Fibroblast of villous mesenchyme (primary cell): ENCODE measurements at regions not wholly inside any gene's neighbourhood (a gene's known extent, or its start where the extent isn't known, plus 50 kb on each side); places are given as distances from the start of the nearest gene placed in this dataset.

Experiments
- DNase-seq: peaks from one replicate; pipeline ENCODE4 v3.0.0-alpha.2; 2010; ENCODE audit warnings: low read depth
- H3K4me3 ChIP-seq: 2 replicates; pipeline ENCODE4 v1.5.1; 2011; ENCODE audit warnings: low read depth, mild to moderate bottlenecking, low read length
- CTCF ChIP-seq: IDR thresholded peaks from 2 replicates; pipeline ENCODE4 v1.5.1; 2012; ENCODE audit warnings: low read depth, mild to moderate bottlenecking, low read length; ENCODE audit not compliant: insufficient read depth

GRCh38 chr6:131424475-131424874 lies 148.6 kb upstream of the ARG1 start:
- no peak for DNase-seq
- no peak overlapping the region for H3K4me3 ChIP-seq
- no peak for TF ChIP-seq CTCF

DNA sequence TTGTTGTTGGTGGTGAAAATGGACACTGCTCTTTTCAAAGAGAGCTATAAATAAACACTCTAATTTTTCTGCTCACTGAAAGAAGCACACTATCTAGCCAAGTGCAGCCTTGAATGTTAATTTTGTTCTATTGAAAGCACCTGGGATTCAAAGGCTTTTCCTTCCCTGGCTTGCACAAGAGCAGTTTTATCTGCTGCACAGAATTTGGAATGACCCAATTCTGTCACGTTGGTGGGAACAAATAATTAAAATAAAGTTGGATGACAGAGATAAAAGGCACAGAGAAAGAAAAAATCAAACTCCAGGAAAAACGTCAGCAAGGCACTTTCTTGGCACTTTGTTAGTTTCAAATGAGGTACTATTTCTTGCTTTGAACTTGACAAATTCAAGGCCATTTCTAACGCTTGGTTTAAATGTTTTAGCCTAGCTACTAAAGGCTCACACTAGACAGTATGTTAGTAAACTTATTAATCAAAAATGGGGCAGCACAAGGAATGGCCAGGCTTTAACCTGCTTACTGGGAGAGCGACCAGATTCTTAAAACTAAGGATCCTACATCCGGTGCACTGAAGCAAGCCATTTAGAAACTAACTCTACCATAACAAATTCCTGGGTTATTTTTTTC lies 145.5 kb upstream of the ARG1 start:
- TF ChIP-seq CTCF = no peak
- no peak for DNase-seq

DNA sequence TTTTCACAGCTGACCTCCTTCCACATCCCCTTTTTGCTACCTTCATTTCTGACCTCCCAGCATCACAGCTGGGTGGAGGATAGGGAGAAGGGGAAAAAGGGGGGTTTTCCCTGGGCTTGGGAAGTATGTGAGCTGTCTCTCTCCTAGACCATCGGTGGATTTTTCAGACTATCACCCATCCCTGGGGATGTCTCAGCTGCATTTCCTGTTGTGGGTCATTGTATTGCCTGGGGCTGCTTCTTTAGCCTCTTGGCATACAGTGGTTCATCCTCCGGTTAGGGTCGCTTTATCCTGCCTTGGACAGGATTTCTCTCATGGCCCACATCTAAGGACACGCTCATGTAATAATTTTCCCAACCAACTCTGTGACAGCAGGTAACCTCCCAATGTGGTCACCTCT lies 142.5 kb upstream of the ARG1 start:
- no peak for TF ChIP-seq CTCF
- H3K4me3 ChIP-seq = no peak overlapping the region
- DNase-seq = no peak

More for the DNA sequence above, 145.5 kb upstream of the ARG1 start:
- H3K4me3 ChIP-seq = no peak overlapping the region

DNA sequence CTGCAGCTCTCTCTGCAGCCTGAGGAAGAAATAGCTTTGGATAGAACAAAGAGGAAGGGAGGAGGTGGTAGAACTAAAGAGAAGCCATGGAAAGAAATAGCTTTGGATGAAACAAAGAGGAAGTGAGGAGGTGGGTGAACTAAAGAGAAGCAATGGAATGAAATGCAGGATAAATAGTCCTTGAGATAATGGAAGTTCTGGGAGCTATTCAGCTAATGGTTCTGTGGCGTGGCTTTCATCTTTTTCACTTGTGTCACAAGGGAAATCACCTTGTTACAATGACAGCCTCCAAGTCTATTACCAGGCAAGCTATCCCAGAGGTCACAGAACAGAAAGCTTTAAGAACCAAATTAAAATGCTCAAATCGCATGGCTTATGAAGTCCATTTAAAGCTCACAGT lies 141.3 kb upstream of the ARG1 start:
- no peak for TF ChIP-seq CTCF
- H3K4me3 ChIP-seq = no peak overlapping the region
- DNase-seq = no peak

- TF ChIP-seq CTCF = no peak
- DNase-seq = no peak
- no peak overlapping the region for H3K4me3 ChIP-seq
Observed at GRCh38 chr6:131433927-131434326, 139.1 kb upstream of the ARG1 start.

- no peak for TF ChIP-seq CTCF
Observed at GRCh38 chr6:131436358-131436757, 136.7 kb upstream of the ARG1 start.

GRCh38 chr6:131443014-131443413 lies 130.0 kb upstream of the ARG1 start:
- no peak for DNase-seq
- TF ChIP-seq CTCF = no peak
- H3K4me3 ChIP-seq = no peak overlapping the region

More at GRCh38 chr6:131436358-131436757, 136.7 kb upstream of the ARG1 start:
- DNase-seq = no peak
- H3K4me3 ChIP-seq = no peak overlapping the region
